Neural cell (in vitro differentiated cells): ENCODE measurements at regions not wholly inside any gene's neighbourhood (a gene's known extent, or its start where the extent isn't known, plus 50 kb on each side); places are given as distances from the start of the nearest gene placed in this dataset.

Experiments
- EP300 ChIP-seq: fragments of 450-650 bp; conservative IDR thresholded peaks from 2 replicates; pipeline ENCODE4 v1.6.1; 2014; ENCODE audit warnings: antibody characterized with exemption, mild to moderate bottlenecking, moderate library complexity; ENCODE audit not compliant: poor library complexity, severe bottlenecking
- RAD21 ChIP-seq: fragments of 450-650 bp; conservative IDR thresholded peaks from 2 replicates; pipeline ENCODE4 v1.6.1; 2014; ENCODE audit warnings: antibody characterized with exemption, mild to moderate bottlenecking, moderate library complexity
- TAF1 ChIP-seq: IDR thresholded peaks from 2 replicates; pipeline ENCODE4 v1.6.1; 2012; ENCODE audit warnings: low read depth
- TF ChIP-seq, protein P1 (sequence below): fragments of 450-650 bp; IDR thresholded peaks from 2 replicates; pipeline ENCODE4 v1.5.1; 2014; ENCODE audit warnings: antibody characterized with exemption, mild to moderate bottlenecking, moderate library complexity; ENCODE audit not compliant: poor library complexity, severe bottlenecking

DNA sequence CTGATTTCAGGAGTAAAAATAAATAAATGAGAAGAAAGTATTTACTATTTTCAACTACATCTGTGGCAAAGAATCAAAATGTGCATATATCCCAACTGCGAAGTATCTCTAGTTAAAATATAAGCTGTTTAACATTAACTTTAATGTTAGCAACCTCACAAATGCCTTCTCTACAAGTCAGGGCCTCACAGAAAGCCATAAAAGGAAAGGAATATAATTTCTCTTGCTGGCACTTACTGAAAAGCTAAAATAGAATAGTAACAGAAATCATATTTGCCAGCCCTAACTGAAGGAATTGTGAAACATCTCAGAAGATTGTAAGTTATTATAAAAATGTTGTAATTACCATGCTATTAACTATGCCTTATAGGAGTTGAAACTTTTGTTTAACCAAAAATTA lies 65.1 kb upstream of the MBNL1 start:
- TF ChIP-seq TAF1 = no peak
- TF ChIP-seq, protein P1, sequence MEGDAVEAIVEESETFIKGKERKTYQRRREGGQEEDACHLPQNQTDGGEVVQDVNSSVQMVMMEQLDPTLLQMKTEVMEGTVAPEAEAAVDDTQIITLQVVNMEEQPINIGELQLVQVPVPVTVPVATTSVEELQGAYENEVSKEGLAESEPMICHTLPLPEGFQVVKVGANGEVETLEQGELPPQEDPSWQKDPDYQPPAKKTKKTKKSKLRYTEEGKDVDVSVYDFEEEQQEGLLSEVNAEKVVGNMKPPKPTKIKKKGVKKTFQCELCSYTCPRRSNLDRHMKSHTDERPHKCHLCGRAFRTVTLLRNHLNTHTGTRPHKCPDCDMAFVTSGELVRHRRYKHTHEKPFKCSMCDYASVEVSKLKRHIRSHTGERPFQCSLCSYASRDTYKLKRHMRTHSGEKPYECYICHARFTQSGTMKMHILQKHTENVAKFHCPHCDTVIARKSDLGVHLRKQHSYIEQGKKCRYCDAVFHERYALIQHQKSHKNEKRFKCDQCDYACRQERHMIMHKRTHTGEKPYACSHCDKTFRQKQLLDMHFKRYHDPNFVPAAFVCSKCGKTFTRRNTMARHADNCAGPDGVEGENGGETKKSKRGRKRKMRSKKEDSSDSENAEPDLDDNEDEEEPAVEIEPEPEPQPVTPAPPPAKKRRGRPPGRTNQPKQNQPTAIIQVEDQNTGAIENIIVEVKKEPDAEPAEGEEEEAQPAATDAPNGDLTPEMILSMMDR = no peak
- no peak for TF ChIP-seq EP300
- no peak for TF ChIP-seq RAD21
